C4-2B (cell line): ENCODE measurements at regions not wholly inside any gene's neighbourhood (a gene's known extent, or its start where the extent isn't known, plus 50 kb on each side); places are given as distances from the start of the nearest gene placed in this dataset.

ENCODE experiments used
- H3K27ac ChIP-seq: fragments of 450-650 bp; 2 replicates; pipeline ENCODE4 v1.5.1; 2017
- ZFX ChIP-seq: fragments of 450-650 bp; IDR thresholded peaks from 2 replicates; pipeline ENCODE4 v1.6.1; 2017
- TF ChIP-seq, protein P1 (sequence below): fragments of 450-650 bp; conservative IDR thresholded peaks from 2 replicates; pipeline ENCODE4 v1.5.1; 2017; ENCODE audit warnings: mild to moderate bottlenecking

DNA sequence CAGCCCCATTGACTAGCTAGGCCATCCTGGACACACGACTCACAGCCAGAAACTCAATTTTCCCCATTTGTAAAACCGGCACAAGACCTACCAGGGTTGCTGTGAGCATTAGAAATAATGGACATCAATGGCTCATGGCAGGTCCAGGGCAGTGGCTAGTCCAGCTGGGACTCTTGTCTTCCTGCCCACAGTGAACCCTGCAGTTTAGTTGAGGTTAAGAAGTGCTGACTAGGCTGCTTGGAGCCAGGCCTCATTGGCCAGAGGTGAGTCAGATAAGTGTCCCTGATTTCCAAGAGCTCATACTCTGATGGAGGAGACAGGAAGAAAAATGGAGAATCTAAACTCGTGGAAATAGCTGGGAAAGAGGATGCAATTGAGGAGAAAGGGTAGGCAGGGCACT, 123.4 kb upstream of the ZNF92 start:
- TF ChIP-seq, protein P1, sequence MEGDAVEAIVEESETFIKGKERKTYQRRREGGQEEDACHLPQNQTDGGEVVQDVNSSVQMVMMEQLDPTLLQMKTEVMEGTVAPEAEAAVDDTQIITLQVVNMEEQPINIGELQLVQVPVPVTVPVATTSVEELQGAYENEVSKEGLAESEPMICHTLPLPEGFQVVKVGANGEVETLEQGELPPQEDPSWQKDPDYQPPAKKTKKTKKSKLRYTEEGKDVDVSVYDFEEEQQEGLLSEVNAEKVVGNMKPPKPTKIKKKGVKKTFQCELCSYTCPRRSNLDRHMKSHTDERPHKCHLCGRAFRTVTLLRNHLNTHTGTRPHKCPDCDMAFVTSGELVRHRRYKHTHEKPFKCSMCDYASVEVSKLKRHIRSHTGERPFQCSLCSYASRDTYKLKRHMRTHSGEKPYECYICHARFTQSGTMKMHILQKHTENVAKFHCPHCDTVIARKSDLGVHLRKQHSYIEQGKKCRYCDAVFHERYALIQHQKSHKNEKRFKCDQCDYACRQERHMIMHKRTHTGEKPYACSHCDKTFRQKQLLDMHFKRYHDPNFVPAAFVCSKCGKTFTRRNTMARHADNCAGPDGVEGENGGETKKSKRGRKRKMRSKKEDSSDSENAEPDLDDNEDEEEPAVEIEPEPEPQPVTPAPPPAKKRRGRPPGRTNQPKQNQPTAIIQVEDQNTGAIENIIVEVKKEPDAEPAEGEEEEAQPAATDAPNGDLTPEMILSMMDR = no peak
- no peak for TF ChIP-seq ZFX
- H3K27ac ChIP-seq = no peak overlapping the region

DNA sequence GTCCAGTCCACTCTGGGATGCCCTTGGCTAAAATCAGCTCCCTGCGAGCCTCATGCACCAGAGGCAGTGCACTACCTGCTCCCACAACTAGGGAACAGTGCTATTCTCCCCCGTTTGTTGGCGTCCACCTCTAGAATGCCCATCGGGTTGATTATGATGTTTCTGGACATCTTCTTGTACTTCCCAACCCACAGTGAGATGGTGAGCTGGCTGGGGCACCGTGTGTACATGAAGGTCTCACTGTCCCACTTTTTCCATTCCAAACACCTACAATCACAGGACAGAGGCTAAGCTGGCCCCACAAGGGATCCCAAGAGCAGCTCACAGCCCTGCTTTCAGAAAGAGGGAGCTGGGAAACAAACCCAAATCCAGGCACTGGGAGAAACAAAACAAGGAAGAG, 126.2 kb upstream of the ZNF92 start:
- H3K27ac ChIP-seq = no peak overlapping the region
- TF ChIP-seq ZFX = no peak
- TF ChIP-seq, protein P1 = no peak

DNA sequence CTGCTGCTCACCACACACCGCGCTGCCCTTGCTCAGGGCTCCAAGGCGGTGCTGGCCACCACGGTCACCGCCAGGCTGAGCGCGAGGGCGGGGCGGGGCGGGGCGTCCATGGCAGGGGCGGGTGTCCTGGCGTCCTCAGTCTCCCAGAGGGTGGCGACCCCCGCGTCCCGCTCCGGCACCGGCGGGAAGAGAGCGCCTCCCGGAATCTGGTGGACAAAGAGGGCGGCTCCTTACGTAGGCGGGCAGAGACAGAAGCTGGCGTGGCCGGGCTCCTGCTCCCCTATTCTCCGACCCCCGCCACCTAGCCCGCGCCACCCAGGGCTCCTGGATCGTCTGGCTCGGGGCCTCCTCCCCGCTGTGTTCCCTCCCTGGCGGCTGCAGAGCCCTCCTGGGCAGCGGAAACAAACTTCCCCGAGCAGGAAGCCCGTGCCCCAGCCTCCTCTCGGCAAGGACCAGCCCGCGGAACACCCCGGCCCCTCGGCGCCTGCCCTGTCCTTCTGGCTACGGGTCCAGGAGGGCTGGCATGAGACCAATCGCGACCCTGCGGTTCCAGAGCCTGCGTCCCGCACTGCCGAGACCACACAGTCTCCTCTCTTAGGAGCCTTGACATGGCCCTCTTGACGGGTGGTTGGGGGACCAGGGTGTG, 133.8 kb upstream of the ZNF92 start:
- H3K27ac ChIP-seq = peak overlapping the region; percentile 30
- no peak for TF ChIP-seq ZFX
- TF ChIP-seq, protein P1 = no peak; the same call in 1 of the 2 replicates

DNA sequence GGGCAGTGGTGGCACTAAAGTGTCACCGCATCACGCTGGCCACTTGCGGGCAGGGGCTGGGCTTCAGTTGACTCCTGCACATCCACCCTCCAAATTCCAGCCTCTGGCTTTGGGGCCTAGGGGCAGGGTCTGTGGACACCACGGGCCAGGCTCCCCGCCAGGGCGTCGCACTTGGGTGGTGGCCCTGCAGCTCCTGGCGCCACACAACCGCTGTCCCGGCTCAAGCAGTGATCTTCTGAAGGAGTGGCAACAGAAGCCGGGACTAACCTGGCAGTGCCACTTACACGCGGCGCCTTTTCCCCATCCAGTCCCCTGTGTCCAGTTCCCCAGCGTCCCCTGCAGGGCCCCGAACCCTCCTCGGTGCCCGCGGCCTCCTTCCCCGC, 134.3 kb upstream of the ZNF92 start:
- TF ChIP-seq, protein P1 = no peak
- TF ChIP-seq ZFX = no peak
- H3K27ac ChIP-seq = peak overlapping the region; percentile 30

DNA sequence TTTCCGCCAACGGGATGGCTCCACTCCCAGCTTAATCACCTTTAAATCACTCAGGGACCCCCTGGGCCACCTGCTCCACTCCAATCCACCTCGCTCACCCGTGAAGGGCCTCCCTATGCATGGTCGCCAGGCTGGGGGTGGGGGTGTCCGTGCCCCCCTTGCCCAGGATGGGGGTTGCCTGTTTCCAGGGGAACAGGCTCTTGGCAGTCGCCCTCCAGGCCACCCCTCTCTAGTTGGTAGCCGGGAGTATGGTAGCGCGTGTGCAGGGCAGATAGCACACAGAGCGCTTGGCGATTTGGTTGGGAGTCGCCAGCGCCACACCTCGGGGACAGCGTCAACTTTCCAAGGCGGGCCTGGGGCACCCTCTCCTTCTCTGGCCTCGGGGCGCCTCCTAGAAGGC, 134.9 kb upstream of the ZNF92 start:
- H3K27ac ChIP-seq = no peak overlapping the region
- TF ChIP-seq, protein P1 = no peak

DNA sequence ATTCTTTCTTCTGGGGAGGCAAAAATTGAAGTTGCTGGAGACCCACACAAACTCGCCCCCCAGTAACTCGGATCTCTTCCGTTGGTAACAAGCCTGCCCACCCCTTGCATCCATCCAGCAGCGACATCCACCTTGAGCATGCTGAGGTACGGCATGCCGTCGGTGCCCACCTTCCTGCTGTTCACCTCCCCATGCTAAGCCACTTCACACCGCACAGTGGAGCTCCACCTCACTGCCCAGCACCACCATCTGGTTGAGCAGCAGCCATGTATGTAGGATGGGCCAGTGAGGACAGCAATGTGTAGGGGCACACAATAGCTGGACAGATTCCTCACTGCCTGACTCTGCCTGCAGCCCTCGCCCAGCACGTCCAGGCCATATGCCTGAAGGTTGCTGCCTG, 138.1 kb upstream of the ZNF92 start:
- no peak for TF ChIP-seq ZFX
- TF ChIP-seq, protein P1 = no peak
- no peak overlapping the region for H3K27ac ChIP-seq

DNA sequence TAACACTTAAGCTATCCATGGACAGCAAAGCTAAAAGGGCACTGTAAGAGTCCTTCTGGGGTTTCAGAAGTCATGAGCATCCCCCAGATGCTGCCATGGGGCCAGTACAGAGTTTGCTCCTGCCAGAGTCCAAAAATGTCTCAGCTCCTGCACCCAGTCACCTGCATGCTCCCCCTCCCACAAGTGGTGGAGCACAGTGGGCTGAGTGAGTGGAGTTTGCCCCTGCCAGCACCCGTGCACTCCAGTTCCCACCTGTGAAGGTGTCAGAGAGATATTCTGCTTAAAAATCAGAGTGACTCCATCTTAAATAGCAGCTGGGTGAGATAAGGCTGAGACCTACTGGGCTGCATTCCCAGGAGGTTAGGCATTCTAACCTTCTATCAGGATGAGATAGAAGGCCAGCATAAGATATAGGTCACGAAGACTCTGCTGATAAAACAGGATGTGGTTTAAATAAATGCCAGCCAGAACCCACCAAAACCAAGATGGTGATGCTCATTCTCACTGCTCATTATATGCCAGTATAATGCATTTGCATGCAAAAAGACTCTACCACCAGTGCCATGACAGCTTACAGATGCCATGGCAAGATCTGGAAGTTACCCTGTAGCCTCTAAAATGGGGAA, 140.1 kb upstream of the ZNF92 start:
- no peak overlapping the region for H3K27ac ChIP-seq
- TF ChIP-seq, protein P1 = no peak
- no peak for TF ChIP-seq ZFX
